Thoracic aorta (tissue), 2 donors: ENCODE measurements at regions not wholly inside any gene's neighbourhood (a gene's known extent, or its start where the extent isn't known, plus 50 kb on each side); places are given as distances from the start of the nearest gene placed in this dataset.

ENCODE experiments used
- ATAC-seq: fragments of 150-250 bp; one replicate; pipeline ENCODE4 v1.8.0; 2017; ENCODE audit warnings: low read depth; ENCODE audit not compliant: insufficient number of reproducible peaks, low FRiP score
- DNase-seq: peaks from one replicate; pipeline ENCODE4 v3.0.0-alpha.2; 2020; ENCODE audit warnings: low spot score
- H3K27ac ChIP-seq, 2 donors: fragments of 200-600 bp; sonication (generic); 1 replicate in 1 of 2; 2 replicates in 1 of 2; pipeline ENCODE4 v1.5.1; 2016; ENCODE audit warnings: mild to moderate bottlenecking in 2 of 2, moderate library complexity in 2 of 2
- H3K27me3 ChIP-seq: fragments of 200-600 bp; sonication (generic); replicated peaks from 2 replicates; pipeline ENCODE4 v1.6.0; 2016; ENCODE audit warnings: mild to moderate bottlenecking; ENCODE audit not compliant: insufficient read depth
- H3K36me3 ChIP-seq: fragments of 200-600 bp; sonication (generic); one replicate; pipeline ENCODE4 v1.5.1; 2016
- H3K4me1 ChIP-seq, 2 donors: fragments of 200-600 bp; sonication (generic); 1 replicate in 1 of 2; 2 replicates in 1 of 2; pipeline versions ENCODE4 v1.5.1 to v1.6.0; 2016; ENCODE audit warnings: low read depth in 2 of 2, mild to moderate bottlenecking in 1 of 2; ENCODE audit not compliant: control insufficient read depth in 1 of 2
- H3K4me3 ChIP-seq: fragments of 200-600 bp; sonication (generic); 2 replicates; pipeline ENCODE4 v1.5.1; 2016; ENCODE audit warnings: mild to moderate bottlenecking
- H3K9me3 ChIP-seq: fragments of 200-600 bp; sonication (generic); 2 replicates; pipeline ENCODE4 v1.5.1; 2016
- CTCF ChIP-seq: fragments of 200-600 bp; sonication (generic); IDR thresholded peaks from one replicate; pipeline ENCODE4 v1.5.1; 2019; ENCODE audit warnings: antibody characterized with exemption

GRCh38 chr2:139643139-139643538, 862.9 kb upstream of the NXPH2 start:
- ATAC-seq (no peak), DNase-seq (no peak)
- no peaks in the 10 kb centered on the region for H3K9me3 ChIP-seq
- H3K4me1 ChIP-seq = no peaks in the 10 kb centered on the region
- no peak overlapping the region for H3K27ac ChIP-seq
- H3K27me3 ChIP-seq = no peaks in the 10 kb centered on the region
- H3K36me3 ChIP-seq = no peaks in the 10 kb centered on the region
- no peak for TF ChIP-seq CTCF
- H3K4me3 ChIP-seq = no peak overlapping the region

GRCh38 chr2:139631966-139632365, 851.8 kb upstream of the NXPH2 start:
- no peak for ATAC-seq
- no peak overlapping the region for H3K4me3 ChIP-seq
- TF ChIP-seq CTCF = no peak
- H3K27me3 ChIP-seq = no peaks in the 10 kb centered on the region
- no peaks in the 10 kb centered on the region for H3K36me3 ChIP-seq
- H3K9me3 ChIP-seq = no peaks in the 10 kb centered on the region
- no peak for DNase-seq
- H3K27ac ChIP-seq = no peak overlapping the region
- no peaks in the 10 kb centered on the region for H3K4me1 ChIP-seq

- Histone ChIP-seq H3K4me3 (no peak overlapping the region), H3K27me3 (no peaks in the 10 kb centered on the region), H3K27ac (no peak overlapping the region), H3K9me3 (no peaks in the 10 kb centered on the region), H3K36me3 (no peaks in the 10 kb centered on the region), H3K4me1 (no peaks in the 10 kb centered on the region)
- no peak for TF ChIP-seq CTCF
- DNase-seq (no peak), ATAC-seq (no peak)
Measured at GRCh38 chr2:139628931-139629330, 848.7 kb upstream of the NXPH2 start.

GRCh38 chr2:139626128-139626527, 845.9 kb upstream of the NXPH2 start:
- no peak overlapping the region for H3K4me3 ChIP-seq
- H3K9me3 ChIP-seq = no peaks in the 10 kb centered on the region
- TF ChIP-seq CTCF = no peak
- DNase-seq (no peak), ATAC-seq (no peak)
- H3K36me3 ChIP-seq = no peaks in the 10 kb centered on the region
- H3K27ac ChIP-seq = no peak overlapping the region
- no peaks in the 10 kb centered on the region for H3K27me3 ChIP-seq
- no peaks in the 10 kb centered on the region for H3K4me1 ChIP-seq

- ATAC-seq (no peak), DNase-seq (no peak)
- H3K27ac ChIP-seq = no peak overlapping the region
- H3K4me1 ChIP-seq = no peaks in the 10 kb centered on the region
- no peaks in the 10 kb centered on the region for H3K27me3 ChIP-seq
- H3K9me3 ChIP-seq = no peaks in the 10 kb centered on the region
- H3K4me3 ChIP-seq = no peak overlapping the region
- no peaks in the 10 kb centered on the region for H3K36me3 ChIP-seq
- TF ChIP-seq CTCF = no peak
Measured at GRCh38 chr2:139622691-139623090, 842.5 kb upstream of the NXPH2 start.
